Skeletal muscle cell (primary cell): ENCODE measurements at regions not wholly inside any gene's neighbourhood (a gene's known extent, or its start where the extent isn't known, plus 50 kb on each side); places are given as distances from the start of the nearest gene placed in this dataset.

Source experiments
- DNase-seq: peaks from one replicate; pipeline ENCODE4 v3.0.0-alpha.2; 2010; ENCODE audit warnings: low read depth
- H3K4me3 ChIP-seq: 2 replicates; pipeline ENCODE4 v1.5.1; 2011; ENCODE audit warnings: low read depth, mild to moderate bottlenecking, control low read depth, low read length, moderate library complexity

DNA sequence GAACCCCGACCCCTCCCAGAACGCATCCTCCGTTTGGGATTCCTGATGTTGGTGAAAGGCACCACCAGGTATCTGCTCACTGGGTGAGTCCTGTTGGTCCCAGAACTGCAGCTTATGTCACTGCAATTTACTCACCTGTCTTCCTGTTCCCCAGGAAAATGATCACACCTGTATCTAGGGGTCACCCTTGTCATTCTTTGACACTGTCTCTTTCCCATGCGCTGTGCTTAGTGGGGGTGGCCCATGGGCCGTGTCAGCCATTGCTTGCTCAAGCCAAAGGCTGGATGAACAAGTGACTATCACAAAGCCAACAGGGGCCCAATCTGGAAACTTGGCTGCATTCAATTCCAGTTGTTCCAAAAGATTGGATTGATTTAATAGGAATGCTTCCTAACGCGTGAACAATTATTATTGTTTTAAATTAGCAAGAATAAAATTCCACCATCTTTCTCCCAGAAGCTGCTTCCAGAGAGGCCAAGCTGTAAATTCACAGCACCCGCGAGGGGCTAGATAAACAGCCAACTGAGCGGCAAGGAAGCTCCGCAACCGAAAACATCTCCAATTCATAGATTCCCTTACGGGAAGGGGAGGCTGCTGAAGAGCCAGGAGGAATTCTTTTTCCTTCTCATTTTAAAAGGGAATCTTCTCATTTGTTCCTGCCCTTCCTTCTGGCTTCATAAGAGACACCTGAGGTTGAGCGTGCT is 134.8 kb upstream of the ZMIZ1 start:
- no peak overlapping the region for H3K4me3 ChIP-seq
- no peak for DNase-seq

DNA sequence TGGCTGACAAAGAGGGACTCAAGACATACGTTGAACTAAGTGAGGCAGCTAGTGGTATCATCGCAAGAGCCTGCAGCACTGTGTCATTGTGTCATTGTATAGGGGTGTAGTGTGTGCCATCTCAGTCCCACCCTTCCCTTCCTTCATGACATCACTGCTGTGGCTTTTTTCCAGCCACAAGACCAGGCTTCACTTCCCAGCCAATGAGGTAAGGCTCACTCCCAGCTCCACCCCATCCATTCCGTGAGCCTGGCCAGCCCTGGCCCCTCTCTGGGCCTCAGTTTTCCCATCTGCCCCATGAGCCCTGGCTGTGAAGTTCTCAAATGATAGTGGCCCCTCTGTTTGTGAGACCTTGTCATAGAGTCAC is 134.3 kb upstream of the ZMIZ1 start:
- no peak overlapping the region for H3K4me3 ChIP-seq
- no peak for DNase-seq

DNA sequence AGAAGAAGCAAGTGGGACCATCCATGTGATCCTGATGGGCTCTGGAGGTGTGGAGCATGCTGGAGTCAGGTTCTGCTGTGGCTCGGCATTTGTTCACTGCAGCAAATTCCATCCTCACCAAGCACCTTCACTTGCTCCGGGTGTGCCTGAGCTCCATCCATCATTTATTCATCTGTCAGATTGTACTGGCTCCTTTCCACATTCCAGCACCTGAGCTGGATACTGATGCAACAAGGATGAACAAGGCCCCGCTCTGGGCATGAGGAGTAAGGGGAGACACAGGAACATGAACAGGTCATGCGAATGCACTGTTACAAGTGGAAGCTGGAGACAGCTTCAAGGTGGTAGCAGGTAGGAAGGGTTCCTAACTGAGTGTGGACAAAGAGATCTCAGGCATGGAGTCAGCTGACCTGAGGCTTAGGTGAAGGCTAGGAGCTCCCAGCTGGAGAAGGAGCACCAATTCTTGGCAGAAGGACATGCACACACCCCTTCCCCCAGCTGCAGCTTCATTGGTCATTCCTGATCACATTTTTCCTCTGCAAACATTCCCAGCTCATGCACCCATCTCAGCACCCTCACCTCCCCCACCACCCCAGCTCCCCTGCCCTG is 133.7 kb upstream of the ZMIZ1 start:
- DNase-seq: no peak
- no peak overlapping the region for H3K4me3 ChIP-seq

DNA sequence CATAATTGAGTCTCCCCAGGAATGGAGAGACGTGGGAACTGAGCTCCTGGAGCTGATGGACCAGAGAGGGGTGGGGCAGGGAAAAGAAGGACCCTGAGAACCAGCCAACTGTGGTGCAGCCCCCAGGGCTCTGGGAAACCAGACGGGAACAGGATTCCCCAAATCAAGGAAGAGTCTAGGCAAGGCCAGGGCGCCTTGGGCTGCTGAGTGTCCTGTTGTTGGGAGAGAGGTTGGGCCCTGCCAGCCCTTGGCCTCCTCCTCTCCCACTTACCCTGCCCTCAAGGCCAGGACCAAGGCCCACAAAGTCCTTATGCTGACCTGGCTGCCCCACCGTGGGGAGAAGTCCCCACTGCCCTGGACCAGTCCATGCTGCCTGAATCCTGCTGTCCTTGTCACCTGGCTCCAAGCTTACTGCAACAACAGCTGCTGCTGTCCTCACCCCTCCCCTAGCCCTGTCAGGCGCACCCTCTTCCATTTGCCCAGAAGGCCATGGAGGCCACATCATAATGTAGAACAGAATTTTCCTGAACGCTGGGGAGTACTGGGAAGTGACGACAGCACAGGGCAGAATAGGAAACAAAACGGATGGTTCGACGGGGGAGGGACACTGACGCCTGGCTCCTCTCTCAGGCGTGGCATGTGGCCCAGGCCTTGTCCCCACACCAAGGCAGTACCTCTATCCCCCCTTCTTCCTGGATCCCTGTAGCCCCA is 132.9 kb upstream of the ZMIZ1 start:
- no peak overlapping the region for H3K4me3 ChIP-seq
- DNase-seq: no peak

DNA sequence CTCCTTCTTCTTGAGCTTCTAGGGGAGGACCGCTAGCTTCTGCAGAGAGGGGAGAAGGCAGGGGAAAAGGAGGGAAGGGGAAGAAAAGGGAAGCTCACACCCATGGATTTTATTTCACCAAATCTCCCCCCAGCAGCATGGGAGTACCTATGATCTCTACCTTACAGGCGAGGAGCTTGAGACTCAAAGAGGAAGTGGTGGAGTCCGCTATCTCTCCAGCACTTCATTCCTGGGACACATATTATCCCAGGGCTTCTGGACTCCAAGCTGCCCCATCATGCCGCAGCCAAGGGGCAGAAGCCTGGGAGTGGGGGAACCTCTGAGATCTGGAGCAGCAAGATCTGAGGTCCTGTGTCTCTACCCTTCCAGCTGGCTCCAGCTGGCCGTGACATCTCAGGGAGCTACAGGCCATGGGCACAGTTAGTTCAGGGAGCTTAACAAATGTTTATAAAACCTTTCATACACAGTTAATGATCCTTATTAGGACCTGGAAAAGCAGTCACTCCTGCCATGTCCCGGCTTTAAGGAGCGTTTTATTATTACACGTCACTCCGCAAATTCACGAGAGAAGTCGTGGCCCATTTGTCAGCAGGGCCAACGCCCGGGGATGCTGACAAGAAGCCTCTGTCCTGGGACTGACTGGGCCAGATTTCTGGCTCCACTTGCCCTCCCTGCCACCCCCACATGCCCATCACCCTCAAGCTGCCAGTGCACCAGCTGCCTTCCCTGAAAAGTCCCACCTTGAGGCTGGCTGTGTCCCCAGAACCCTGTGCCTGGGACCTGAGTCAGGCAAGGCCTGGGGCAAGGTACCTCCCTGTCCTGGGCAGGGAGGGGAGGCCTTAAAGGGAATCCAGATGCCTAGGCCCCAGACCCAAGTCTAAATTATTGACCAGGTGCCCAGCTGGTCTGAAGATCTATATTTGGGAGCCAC is 132.1 kb upstream of the ZMIZ1 start:
- DNase-seq: no peak
- no peak overlapping the region for H3K4me3 ChIP-seq

DNA sequence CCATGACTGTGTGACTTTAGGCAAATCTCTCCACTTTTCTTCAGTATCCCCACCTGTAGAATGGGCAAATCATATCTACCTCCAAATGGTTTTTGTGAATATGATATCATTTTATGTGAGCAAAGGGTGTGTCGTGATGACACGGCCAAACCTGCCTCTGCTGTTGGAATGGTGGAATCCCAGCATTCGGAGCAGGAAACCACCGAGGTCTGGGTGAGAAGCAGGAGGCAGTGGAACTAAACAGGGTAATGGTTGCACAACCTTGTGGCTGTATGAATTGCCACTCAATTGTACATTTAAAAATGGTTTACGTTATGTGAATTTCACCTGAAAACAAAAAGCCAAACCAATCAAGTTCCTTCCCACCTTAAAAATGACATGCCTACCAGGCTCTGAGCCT is 131.4 kb upstream of the ZMIZ1 start:
- no peak overlapping the region for H3K4me3 ChIP-seq

DNA sequence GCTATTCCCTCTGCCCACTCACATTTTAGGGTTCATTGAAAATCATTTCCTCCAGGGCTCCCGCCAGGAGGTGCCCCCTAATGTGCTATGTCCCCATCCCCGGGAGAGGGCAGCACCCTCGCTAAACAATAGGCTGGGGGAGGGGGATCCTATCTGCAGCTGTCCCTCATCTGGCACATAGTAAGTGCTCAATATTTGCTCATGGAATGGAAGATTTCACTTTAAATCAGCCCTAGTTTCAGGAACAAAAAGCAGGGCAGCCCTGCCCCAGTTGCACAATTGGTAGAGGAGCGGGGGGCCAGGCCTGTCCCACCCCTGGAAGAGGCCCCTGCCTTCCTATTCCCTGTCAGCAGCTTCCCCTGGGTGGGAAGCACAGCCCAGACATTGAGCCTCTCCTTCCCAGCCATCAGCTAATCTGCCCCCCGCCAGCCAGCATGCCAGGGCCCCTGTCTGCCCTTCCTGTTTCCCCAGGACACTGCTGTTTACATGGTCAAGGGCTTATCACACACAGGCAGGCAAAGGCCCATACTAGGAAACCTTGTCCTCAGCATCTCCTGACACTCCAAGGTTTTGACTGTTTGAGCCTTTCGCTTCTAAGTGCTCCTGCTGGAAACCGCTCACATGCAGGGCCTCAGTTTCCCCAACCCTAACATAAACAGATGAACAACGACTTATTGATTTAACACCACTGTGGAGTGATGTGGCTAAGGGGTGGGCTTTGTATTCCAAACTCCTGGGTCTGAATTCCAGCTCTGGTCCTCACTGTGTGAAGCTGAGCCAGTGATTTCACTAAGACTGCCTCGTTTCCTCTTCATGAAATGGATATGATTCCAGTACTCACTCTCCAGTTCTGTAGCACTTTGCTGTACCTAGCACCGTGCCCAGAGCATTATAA is 130.7 kb upstream of the ZMIZ1 start:
- no peak overlapping the region for H3K4me3 ChIP-seq
- no peak for DNase-seq

More for the DNA sequence above, 131.4 kb upstream of the ZMIZ1 start:
- no peak for DNase-seq

DNA sequence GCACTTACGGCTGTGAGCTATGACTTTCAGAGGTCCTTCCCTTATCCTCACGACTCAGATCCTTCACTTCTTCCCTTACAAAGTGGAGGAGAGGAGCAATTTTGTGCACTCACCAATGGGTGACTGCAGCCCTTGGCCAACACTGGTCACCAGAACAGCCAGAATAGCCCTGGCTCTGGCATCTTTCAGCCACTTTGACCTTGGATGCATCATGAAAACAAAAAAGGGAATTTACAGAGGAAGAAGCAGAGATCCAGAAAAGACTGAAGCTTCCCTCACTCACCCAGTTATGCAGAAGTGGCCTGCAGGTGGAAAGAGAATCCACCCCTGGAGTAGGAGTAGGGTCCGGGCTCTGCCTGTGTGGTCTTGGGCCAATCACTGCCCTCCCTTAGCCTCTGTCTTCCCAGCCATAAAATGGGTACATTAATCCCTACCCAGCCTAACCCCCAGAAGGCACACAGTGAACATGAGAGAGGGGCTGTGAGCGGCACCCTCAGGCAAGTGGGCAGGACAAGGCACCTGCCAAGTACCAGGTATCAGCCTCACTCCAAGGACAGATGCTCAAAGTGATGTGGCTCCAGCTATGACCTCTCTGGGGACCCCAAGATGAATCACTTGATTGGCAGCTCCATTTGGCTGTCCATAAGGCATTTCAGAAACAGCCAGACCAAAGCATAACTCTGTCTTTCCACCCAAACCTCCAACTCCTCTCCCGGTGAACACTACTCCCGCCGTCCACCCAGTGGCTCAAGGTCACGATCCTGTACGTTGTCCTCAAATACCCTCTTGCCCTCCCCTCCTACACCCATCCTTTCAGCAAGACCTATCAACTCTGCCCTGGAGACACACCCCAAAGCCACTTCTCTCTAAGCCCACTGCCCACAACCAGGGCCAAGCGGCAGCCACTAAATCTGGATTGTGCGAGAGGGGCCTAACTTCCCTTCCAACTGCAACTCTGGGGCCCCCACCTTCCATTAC is 129.8 kb upstream of the ZMIZ1 start:
- H3K4me3 ChIP-seq: no peak overlapping the region
- DNase-seq: no peak

DNA sequence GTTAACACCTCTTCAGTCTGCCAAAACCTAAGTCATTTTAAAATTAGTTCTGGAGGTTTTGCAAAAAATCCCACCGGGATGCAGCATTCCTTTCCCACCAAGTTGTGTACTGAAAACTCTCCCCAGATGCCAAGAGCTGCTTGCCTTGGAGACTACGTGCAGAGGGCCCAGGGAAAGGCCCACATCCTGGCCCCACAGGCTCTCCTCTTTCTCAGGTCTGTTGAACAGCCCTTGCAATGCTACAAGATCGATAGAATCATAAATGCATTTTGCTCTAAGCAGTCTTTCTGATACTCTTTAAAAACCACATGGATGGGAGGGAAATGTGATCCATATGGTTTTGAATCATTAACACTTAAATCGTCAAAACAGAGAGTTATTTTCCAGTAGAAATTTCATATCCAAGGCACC is 126.7 kb upstream of the ZMIZ1 start:
- H3K4me3 ChIP-seq: no peak overlapping the region
- no peak for DNase-seq

DNA sequence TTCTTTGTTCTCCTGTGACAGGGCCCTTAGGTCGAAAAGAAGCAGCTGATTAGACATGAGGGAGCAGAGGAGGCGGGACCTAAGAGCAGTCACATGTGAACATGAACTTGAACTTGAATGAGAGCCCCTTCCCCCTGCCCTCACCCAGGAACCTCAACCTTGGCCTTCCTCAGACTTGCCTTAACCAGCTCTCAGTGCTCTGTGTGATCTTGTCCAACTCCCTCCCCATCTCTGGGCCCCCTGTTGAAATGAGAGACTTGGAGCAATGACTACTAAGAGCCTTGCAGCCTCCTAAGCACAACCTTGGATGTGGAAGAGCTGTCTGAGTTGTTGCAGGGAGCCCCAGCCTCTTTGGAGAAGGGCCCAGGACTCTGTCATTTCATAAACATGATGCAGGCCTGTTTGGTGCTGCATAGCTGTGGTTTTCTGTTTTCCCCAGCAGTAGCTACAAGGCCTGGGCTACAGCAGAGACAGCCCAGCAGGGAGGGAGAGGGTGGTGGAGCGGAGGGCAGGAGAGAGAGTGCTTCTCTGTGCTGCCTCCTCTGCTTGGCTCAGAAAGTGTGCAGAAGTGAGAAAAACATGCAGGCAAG is 123.9 kb upstream of the ZMIZ1 start:
- H3K4me3 ChIP-seq: no peak overlapping the region
- peak; percentile 93 for DNase-seq

DNA sequence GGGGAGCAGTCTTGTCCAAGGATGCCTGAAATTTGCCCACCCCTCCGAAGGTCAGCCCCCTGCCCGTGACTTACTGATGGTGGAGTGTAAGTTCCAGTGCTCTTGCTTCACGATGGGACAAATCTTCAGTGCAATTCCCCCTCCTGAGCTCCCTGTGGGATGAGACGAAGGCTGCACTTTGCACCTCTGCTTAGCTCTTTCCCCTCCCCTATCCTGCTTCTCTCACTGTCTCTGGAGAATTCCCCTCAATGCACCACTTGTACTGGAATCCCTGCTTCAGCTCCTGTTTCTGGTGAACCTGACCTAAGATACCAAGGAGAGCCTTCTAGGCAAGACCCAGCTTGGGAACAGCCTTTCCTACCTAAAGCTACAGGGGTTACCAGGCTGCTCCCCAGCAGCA is 122.9 kb upstream of the ZMIZ1 start:
- no peak for DNase-seq
- no peak overlapping the region for H3K4me3 ChIP-seq

DNA sequence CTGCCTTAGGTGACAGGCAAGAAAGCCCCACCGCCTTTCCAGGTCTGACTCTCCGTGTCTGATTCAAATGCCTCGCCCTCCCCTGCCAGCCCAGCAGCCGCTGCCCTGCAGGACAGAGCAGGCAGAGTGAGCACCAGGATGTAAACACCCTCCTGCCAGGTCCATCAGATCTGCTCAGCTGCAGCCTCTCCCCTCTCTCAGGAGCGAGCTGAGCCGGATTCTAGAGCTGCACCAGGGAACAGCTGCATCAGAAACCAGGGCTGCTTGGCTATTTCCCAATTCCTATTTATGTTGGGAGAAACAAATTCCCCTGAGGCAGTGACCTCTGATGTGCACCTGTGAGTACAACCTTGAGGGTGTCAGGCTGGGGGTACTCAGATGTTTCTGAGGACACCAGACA is 121.5 kb upstream of the ZMIZ1 start:
- no peak for DNase-seq
- H3K4me3 ChIP-seq: no peak overlapping the region

DNA sequence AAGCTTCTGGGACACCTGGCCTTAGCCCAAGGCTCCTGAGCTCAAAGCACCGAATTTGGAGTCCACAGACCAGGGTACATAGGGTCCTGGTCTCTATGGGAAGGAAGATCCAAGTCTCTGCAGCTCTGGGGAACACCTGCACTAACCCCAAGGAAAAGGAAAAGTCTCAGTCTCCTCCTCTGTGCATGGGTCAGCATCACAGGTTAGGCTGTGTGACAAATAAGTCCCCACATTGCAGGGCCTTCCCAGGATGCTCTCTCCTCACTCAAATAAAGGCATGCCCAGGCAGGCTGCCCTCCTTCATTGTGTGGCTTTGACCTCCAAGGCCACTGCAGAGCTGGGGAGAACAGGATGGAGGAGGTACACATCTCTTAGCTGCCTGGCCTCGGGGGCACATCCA is 121.0 kb upstream of the ZMIZ1 start:
- H3K4me3 ChIP-seq: no peak overlapping the region
- DNase-seq: no peak

DNA sequence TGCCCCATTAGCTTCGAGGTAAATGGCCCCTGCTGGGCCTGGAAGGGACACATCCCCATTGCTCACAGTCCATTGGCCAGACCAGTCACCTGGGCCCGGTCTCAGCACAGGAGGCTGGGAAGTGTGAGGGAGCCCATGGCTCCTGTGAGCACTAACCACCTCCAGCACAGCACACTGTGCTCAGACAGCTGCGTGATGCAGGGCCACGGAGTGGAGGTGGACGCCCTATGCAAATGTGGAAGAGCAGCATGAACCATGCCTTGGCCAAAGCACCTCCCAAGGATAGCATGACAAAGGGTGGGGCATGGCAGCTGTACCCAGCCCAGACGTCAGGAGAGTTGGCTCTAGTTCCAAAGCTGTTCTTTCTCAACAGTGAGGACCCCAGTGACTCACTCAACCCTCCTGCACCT is 120.1 kb upstream of the ZMIZ1 start:
- DNase-seq: peak; percentile 39
- no peak overlapping the region for H3K4me3 ChIP-seq

DNA sequence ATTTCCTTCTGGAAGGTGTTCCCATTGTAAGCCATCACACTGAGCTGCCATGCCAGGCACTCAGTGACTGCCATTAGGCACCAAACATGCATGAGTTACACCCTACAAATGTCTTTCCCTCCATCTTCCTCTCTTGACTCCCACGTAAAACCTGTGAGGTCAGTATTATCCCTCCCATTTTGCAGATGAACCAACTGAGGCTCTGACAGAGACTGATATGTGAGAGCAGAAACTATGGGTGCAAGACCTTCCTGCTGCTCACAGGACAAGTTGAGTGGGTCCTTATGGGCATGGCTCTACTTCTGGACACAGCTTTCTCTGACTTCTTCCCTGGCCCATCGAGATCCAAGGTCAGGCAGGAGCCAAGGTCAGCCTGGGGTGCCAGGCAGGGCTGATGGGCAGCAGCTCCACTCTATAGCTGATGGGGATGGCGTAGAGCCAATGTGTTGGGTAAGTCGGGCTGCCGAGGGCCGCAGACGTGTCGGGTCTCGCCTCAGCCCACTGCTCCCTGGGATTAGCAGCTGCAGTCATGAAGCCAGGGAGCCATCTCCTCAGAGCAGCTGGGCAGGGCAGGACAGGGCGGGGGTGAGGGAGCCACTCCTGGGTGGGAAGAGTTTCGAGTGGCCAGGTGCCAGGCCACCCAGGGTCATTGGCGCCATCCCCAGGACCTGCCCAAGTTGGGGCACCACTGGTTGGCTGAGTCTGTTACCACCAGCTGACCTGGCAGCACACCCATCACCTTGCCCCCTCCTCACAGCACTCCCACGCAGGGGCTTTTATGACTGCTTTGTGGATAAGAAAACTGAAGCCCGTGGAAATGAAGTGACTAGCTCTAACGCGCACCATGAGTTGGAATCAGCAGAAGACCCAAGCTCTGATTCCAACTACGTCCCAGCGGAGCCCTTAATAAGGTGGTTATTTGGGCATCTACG is 117.8 kb upstream of the ZMIZ1 start:
- DNase-seq: no peak
- H3K4me3 ChIP-seq: no peak overlapping the region

DNA sequence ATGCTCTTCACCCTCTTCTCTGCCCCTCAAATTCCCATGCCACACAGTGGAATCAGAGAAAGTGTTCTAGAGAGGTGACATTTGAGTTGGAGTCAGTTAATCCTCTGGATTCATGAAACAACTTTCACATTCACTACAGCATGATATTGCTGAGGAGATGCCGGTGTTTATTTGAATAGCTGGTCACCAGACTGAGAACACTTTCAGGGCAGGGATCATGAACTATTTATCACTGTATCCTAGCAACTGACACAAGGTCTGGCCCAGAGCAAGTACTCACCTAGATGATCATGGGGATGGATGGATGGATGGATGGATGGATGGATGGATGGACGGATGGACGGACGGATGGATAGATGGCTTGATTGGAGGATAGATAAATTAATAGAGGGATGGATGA is 116.7 kb upstream of the ZMIZ1 start:
- H3K4me3 ChIP-seq: no peak overlapping the region
- no peak for DNase-seq

DNA sequence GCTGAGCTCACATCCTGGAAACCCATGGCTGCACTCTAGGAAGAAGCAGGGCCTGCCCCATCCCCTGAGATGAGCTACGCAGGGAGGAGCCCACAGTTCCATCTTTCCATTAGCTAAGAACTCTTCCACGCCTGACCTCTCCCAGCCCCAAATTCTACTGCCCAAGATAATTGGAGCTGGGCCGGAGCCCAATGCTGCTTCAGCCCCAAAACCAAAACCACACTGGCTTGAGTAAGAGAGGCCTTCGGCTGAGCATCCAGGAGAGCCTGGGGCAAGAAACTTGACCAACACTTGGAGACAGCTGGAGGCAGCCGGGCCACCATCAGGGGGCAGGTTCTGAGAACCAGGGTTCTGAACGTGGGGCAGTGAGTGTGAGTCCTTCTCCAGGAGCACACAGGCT is 116.1 kb upstream of the ZMIZ1 start:
- no peak overlapping the region for H3K4me3 ChIP-seq
- no peak for DNase-seq
